GM18868 (cell line): ENCODE measurements at regions not wholly inside any gene's neighbourhood (a gene's known extent, or its start where the extent isn't known, plus 50 kb on each side); places are given as distances from the start of the nearest gene placed in this dataset.
"Not testable (repeated sequence)": the region's sequence is repeated elsewhere in the genome, so short reads cannot be mapped to it uniquely, and the experiment has no call there.

Source experiments
- ATAC-seq: cut with Tn5 transposase; IDR thresholded peaks from one replicate; pipeline ENCODE4 v1.9.1; 2021; ENCODE audit warnings: mild to moderate bottlenecking, moderate library complexity; ENCODE audit not compliant: unreplicated experiment

DNA sequence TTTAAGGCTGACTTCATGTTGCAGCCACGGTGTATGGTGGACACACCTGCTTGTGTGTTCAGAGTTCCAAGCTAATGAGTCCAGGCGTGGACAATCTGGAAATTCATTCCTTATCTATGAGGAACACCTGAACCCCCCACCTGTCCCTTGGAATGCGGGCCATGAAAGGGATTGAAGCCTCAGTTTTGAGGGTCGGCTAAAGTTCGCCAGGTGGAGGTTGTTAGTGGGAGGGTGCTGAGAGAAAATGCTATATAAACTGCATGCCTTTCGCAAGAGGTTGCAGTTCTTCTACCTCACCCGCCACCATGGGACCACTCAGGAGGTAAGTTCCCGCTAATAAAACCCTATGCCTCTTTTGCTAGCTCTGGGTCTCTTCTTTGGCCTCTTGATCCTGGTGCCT lies 348.0 kb downstream of the BCL11B start:
- no peak for ATAC-seq

DNA sequence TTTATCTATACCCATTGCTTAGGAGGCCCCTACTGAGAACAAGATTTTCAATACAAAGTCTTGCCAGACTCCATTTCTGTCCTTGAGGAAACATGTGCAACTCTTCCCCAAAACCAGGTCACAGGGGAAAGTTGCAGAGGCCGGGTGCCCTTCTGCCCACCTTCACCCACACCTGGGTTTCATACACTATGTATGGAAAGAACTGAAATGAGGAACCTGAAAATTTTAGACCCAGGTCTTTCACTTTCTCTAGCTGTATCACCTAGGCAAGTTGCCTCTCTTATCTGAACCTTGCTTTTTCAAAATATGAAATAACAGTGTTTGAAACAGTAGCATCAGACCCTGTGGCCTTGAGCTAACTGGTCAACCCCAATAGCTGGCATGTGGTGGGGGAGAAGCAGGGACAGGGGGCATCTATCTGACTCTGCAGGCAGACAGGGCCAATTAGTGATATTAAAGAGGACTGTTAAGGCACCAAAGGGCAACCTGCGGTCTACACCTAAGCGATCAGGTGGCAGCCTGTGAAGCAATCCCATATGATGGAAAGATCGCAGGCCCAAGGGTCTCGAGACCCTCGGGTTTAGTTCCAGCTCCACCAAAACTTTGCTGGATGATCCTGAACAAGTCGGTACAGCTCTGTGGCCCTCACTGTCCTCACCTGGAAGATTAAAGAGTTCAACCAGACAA lies 346.5 kb downstream of the BCL11B start:
- ATAC-seq: no peak

DNA sequence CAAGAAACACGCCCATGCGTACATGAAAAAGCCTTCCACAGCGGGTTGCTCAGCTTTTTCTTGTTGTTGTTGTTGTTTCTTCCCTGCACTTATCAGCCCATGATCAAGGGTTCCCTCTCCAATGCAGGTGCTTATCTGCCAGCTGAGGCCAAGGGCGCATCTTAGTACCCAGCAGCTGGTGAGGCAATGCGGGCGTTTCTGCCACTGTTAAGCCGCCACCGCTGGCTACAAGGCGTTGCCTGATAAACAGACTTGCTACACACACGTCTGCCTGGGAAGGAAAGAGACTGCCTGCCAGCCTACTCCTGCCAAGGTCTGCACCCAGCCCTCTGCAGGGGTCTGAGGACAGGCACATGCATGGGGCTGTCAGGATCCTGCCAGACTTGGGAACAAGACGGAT lies 345.9 kb downstream of the BCL11B start:
- no peak for ATAC-seq

GRCh38 chr14:98926801-98927200 lies 345.2 kb downstream of the BCL11B start:
- no peak for ATAC-seq

DNA sequence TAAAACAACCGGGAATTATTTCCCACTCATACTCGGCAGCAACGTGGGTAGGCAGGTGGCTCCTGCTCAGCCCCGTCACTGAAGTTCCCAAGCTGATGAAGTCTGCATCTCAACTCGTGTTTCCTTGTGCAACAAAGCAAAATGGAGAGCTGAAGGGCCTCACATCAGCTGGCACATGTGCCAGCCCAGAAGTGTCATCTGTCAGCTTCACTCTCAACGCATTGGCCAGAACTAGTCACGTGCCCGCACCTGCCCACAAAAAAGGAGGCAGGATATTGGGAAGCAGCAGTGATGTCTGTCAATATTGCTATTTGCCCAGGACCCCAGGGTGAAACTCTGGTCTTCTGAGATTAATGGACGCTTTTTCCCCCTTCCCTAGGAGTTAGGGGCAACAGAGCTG lies 344.0 kb downstream of the BCL11B start:
- no peak for ATAC-seq

GRCh38 chr14:98928418-98928817 lies 343.6 kb downstream of the BCL11B start:
- ATAC-seq: no peak

DNA sequence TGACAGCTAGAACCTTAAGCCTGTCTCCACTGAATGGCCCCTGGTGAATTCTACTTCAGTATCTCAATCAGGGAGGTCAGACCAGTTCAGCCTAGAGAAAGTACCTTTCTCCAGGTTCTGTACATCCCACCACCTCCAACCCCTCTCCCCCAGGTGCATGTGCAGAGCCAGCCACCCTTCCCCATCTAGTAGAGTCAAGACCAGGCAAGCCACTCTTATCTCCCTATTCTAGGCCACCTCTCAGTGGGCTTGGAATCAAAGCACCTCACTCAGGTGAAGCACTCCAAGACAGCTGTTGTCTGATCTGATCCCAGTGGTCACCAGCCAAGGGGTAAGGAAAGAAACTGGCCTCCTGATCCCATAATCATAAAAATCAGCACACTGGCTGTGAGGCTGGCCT lies 340.9 kb downstream of the BCL11B start:
- ATAC-seq: no peak

DNA sequence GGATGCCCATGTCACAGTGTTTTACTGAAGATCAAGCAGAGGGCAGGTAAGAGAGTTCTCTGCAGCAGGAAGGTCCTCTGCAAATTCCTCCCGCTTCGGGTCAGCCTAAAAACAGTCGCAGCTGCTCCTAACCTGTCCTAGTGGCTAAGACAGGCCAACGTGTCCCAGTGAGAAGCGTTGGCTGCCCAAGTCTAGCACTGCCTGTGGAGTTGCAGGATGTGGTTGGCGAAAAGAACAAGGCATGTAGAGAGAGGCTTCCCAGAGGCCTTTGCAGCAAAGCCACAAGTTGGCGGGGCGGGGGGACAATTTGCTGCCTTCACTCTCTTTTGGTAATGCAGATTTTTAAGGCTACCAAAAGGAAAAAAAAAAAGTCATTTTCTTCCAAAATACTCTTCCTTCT lies 340.1 kb downstream of the BCL11B start:
- ATAC-seq: no peak

GRCh38 chr14:98932431-98933325 lies 339.3 kb downstream of the BCL11B start:
- no peak for ATAC-seq

GRCh38 chr14:98934569-98934968 lies 337.4 kb downstream of the BCL11B start:
- ATAC-seq: not testable (repeated sequence)

GRCh38 chr14:98935921-98936320 lies 336.1 kb downstream of the BCL11B start:
- no peak for ATAC-seq

GRCh38 chr14:98937021-98937420 lies 335.0 kb downstream of the BCL11B start:
- ATAC-seq: no peak

DNA sequence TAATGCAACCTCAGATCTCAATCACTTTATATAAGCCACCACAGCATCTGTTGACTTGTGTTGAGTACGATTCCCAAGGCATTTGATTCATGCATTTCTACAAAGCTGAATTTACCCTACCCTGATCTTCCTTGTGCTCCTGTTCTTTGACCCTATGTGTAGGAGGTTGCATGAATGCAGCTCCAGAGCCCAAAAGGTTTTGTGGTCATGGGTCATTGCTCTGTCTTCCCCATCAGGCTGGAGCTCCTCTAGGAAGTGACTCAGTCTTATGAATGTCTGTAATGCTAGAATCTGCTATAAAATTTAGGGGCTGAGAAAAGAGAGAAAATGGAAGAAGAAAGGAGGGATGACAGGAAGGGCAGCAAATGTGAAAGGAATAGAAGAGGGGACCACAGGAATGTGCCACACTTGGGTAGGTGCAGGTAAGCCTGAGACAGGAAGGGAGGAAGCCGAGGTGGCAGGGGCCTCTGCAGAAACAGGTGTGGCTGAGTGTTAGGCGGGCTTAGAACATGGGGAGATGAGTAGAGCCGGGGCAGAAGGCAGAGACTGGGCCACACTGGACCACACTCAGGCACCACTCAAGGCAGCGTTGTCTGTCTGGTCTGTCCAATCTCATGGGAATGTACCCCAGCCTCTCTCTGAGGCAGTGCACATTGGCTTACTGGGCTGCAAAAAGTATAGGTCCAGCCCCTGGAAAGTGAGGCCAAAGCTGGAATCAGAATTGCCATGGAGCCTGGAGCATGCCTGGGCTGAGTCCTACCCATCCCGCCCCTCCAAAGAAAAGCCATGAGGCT lies 334.1 kb downstream of the BCL11B start:
- no peak for ATAC-seq

DNA sequence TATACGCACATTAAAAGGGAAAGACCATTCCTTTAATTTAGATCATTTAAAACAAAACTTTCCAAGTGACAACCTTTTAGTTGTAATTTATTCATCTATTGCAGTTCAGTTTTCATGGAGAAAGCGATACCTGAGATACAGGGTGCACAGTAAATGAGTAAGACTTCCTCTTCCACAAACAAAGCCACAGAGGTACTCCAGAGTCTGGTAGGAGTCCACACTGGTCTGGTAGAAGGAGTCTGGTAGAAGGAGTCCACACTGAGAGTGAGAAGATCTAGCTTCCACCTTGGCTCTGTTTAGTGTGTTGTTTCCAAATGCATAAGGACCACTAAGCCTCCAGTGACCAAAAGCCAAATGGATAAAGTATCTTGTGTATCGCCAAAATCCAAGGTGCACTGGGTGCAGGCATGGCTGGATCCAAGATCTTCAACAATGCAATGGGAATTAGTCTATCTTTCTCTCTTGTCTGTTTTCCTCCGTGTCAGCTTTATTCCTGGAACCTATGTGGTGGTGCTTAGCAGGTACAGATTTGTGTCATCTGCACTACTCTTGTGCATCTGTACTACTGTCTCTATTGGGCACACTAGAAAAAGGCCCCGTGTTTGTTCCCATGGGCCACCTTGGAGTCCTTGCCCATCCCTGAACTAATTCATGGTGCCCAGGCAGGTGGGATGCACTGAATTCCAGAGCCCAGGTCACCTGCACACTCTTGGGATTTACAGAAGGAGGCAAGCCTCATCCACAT lies 331.1 kb downstream of the BCL11B start:
- no peak for ATAC-seq

DNA sequence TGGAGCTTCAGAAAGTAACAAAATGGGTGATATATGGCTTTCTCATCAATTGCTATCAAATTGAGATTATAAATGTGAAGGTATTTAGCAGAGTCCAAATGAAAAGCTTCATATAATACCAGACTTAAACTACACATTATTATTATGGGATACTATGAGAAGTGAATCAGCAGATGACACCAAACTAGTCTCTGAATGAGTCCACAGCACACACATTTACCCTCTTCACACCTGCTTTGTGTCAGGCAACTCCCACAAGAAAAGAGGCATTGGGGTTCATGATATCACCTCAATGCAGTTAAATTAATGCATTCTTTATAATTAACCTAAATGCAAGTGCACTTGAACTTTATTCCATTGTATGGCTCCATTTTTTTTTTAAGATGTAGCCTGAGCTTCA lies 330.5 kb downstream of the BCL11B start:
- ATAC-seq: no peak

DNA sequence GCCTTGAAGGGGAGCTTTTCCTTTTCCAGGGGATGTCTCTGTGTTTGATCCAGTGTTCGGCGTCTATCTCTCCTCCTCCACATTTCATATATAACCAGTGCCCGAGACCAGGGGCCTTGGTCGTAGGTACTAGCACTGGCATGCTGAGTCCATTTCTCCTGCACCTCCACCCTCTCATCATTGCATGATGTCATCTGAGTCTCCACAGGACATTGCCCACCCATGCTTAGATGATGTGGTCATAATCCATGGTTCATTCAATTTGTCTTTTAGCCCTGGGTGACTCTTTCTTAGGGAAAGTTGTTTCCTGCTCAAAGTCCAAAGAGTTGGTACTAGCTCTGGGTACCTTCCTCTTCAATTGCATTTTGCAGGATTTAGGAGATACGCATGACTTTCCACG lies 328.1 kb downstream of the BCL11B start:
- ATAC-seq: no peak

DNA sequence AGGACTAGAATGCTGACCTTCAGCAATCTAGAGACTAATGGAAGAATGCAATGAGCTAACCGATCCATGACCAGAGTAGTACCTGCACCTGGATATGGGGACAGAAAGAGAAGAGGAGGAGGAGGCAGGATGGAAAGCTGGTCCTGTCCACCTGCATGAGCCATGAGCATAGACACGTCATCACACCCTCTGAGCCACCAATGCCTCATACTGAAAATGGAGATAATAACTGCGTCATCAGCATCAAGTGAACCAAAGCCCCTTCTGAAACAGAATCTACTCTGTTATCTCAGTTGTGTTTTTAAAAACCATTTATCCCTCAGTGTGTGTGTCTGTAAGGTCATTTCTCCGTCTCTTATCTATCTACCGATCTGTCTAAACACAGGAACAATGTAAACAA lies 327.0 kb downstream of the BCL11B start:
- no peak for ATAC-seq

GRCh38 chr14:98945611-98946570 lies 326.1 kb downstream of the BCL11B start:
- ATAC-seq: no peak

GRCh38 chr14:98946940-98947339 lies 325.1 kb downstream of the BCL11B start:
- no peak for ATAC-seq
